H9 (cell line): ENCODE measurements at regions not wholly inside any gene's neighbourhood (a gene's known extent, or its start where the extent isn't known, plus 50 kb on each side); places are given as distances from the start of the nearest gene placed in this dataset.

Experiments
- DNase-seq: peaks from one replicate; pipeline ENCODE4 v3.0.0-alpha.2; 2017
- H2AFZ ChIP-seq: one replicate; pipeline ENCODE4 v1.6.1; 2013; ENCODE audit warnings: mild to moderate bottlenecking, low read length, control low read depth, moderate library complexity
- H2AK5ac ChIP-seq: 2 replicates; pipeline ENCODE4 v1.6.1; 2013; ENCODE audit warnings: low read length, control low read depth, mixed read lengths; ENCODE audit not compliant: insufficient read length
- H2BK120ac ChIP-seq: one replicate; pipeline ENCODE4 v1.6.1; 2013; ENCODE audit warnings: low read depth, mild to moderate bottlenecking, low read length, control low read depth, inconsistent platforms; ENCODE audit not compliant: poor library complexity, severe bottlenecking
- H2BK12ac ChIP-seq: 2 replicates; pipeline ENCODE4 v1.6.1; 2013; ENCODE audit warnings: low read length, control low read depth, mixed read lengths, low read depth; ENCODE audit not compliant: insufficient read length
- H2BK15ac ChIP-seq: 2 replicates; pipeline ENCODE4 v1.6.1; 2013; ENCODE audit warnings: low read depth, low read length, control low read depth
- H2BK20ac ChIP-seq: one replicate; pipeline ENCODE4 v1.6.1; 2013; ENCODE audit warnings: low read depth, mild to moderate bottlenecking, low read length, control low read depth, inconsistent platforms; ENCODE audit not compliant: poor library complexity, severe bottlenecking
- H2BK5ac ChIP-seq: 2 replicates; pipeline ENCODE4 v1.6.1; 2013; ENCODE audit warnings: low read length, control low read depth, mixed read lengths; ENCODE audit not compliant: insufficient read length
- H3K14ac ChIP-seq: 2 replicates; pipeline ENCODE4 v1.6.1; 2013; ENCODE audit warnings: low read length, control low read depth; ENCODE audit not compliant: insufficient read depth
- H3K18ac ChIP-seq: 2 replicates; pipeline ENCODE4 v1.6.1; 2013; ENCODE audit warnings: low read depth, mild to moderate bottlenecking, mixed read lengths, low read length, control low read depth; ENCODE audit not compliant: insufficient read length
- H3K23ac ChIP-seq: 2 replicates; pipeline ENCODE4 v1.6.1; 2013; ENCODE audit warnings: low read length, control low read depth, mixed read lengths, low read depth; ENCODE audit not compliant: insufficient read length
- H3K23me2 ChIP-seq: 2 replicates; pipeline ENCODE4 v1.6.1; 2013; ENCODE audit warnings: low read depth, mild to moderate bottlenecking, mixed read lengths, low read length, control low read depth; ENCODE audit not compliant: insufficient read length, poor library complexity, severe bottlenecking
- H3K27ac ChIP-seq: 2 replicates; pipeline ENCODE4 v1.5.1; 2013; ENCODE audit warnings: low read length, control low read depth, mixed read lengths, low read depth; ENCODE audit not compliant: insufficient read length
- H3K27me3 ChIP-seq: 2 replicates; pipeline ENCODE4 v1.6.1; 2013; ENCODE audit warnings: low read length, control low read depth, inconsistent platforms; ENCODE audit not compliant: insufficient read depth
- H3K4ac ChIP-seq: 2 replicates; pipeline ENCODE4 v1.6.1; 2013; ENCODE audit warnings: low read depth, mild to moderate bottlenecking, control low read depth, inconsistent platforms, low read length, moderate library complexity
- H3K4me1 ChIP-seq: 2 replicates; pipeline ENCODE4 v1.6.1; 2013; ENCODE audit warnings: low read length, control low read depth, inconsistent platforms; ENCODE audit not compliant: insufficient read depth
- H3K4me2 ChIP-seq: 2 replicates; pipeline ENCODE4 v1.6.1; 2013; ENCODE audit warnings: low read length, control low read depth, mixed read lengths; ENCODE audit not compliant: insufficient read length, insufficient read depth
- H3K56ac ChIP-seq: 2 replicates; pipeline ENCODE4 v1.6.1; 2013; ENCODE audit warnings: low read depth, mild to moderate bottlenecking, mixed read lengths, low read length, control low read depth; ENCODE audit not compliant: insufficient read length
- H3K79me1 ChIP-seq: 2 replicates; pipeline ENCODE4 v1.6.1; 2013; ENCODE audit warnings: low read depth, mild to moderate bottlenecking, moderate library complexity, low read length, control low read depth, inconsistent platforms; ENCODE audit not compliant: insufficient read depth, poor library complexity, severe bottlenecking
- H3K79me2 ChIP-seq: 2 replicates; pipeline ENCODE4 v1.6.1; 2013; ENCODE audit warnings: low read length, control low read depth, inconsistent platforms; ENCODE audit not compliant: insufficient read depth
- H3K9ac ChIP-seq: 2 replicates; pipeline ENCODE4 v1.6.1; 2013; ENCODE audit warnings: low read length, control low read depth, mixed read lengths; ENCODE audit not compliant: insufficient read length; ENCODE audit errors: extremely low read depth
- H3K9me3 ChIP-seq: one replicate; pipeline ENCODE4 v1.6.1; 2013; ENCODE audit warnings: low read depth, low read length, inconsistent platforms; ENCODE audit not compliant: control insufficient read depth
- H3T11ph ChIP-seq: one replicate; pipeline ENCODE4 v1.6.1; 2013; ENCODE audit warnings: mild to moderate bottlenecking, low read length, control low read depth, inconsistent platforms
- H4K20me1 ChIP-seq: one replicate; pipeline ENCODE4 v1.6.1; 2013; ENCODE audit not compliant: control insufficient read depth, insufficient read length, insufficient read depth
- H4K5ac ChIP-seq: 2 replicates; pipeline ENCODE4 v1.6.1; 2013; ENCODE audit warnings: low read depth, mild to moderate bottlenecking, mixed read lengths, low read length, control low read depth; ENCODE audit not compliant: insufficient read length
- H4K8ac ChIP-seq: replicated peaks from 2 replicates; pipeline ENCODE4 v1.6.1; 2013; ENCODE audit warnings: low read length, control low read depth, mixed read lengths, low read depth; ENCODE audit not compliant: insufficient read length
- H4K91ac ChIP-seq: 2 replicates; pipeline ENCODE4 v1.6.1; 2013; ENCODE audit warnings: low read depth, mild to moderate bottlenecking, moderate library complexity, mixed read lengths, low read length, control low read depth; ENCODE audit not compliant: insufficient read length
- H3K27ac Mint-ChIP-seq, 3 experiments: 2 replicates in 2 of 3; 3 replicates in 1 of 3; pipeline ENCODE4 v1.8.0; 2020 to 2021; ENCODE audit warnings: mixed read lengths in 3 of 3, mild to moderate bottlenecking in 1 of 3, moderate library complexity in 1 of 3
- H3K27me3 Mint-ChIP-seq: 2 replicates; pipeline ENCODE4 v1.8.0; 2021; ENCODE audit warnings: low read depth, mild to moderate bottlenecking, moderate library complexity, mixed read lengths
- H3K36me3 Mint-ChIP-seq, 3 experiments: 2 replicates in 2 of 3; 3 replicates in 1 of 3; pipeline ENCODE4 v1.8.0; 2020 to 2021; ENCODE audit warnings: low read depth in 3 of 3, mixed read lengths in 3 of 3; ENCODE audit not compliant: insufficient read depth in 1 of 3
- H3K4me1 Mint-ChIP-seq, 2 experiments: 2 replicates each; pipeline ENCODE4 v1.8.0; 2020; ENCODE audit warnings: mixed read lengths in 2 of 2
- H3K4me3 Mint-ChIP-seq, 2 experiments: 2 replicates in 1 of 2; 3 replicates in 1 of 2; pipeline ENCODE4 v1.8.0; 2020 to 2021; ENCODE audit warnings: mild to moderate bottlenecking in 2 of 2, mixed read lengths in 2 of 2, moderate library complexity in 1 of 2
- H3K9me3 Mint-ChIP-seq, 2 experiments: 2 replicates in 1 of 2; 3 replicates in 1 of 2; pipeline ENCODE4 v1.8.0; 2020; ENCODE audit warnings: mild to moderate bottlenecking in 2 of 2, mixed read lengths in 2 of 2, moderate library complexity in 1 of 2
- WGBS: extraction: QIAGEN DNeasy Blood & Tissue Kit; methylation state at CpG from one replicate; pipeline ENCODE4 v1.1.7; 2013; ENCODE audit warnings: missing lambda C conversion rate, low lambda C conversion rate, mixed read lengths; ENCODE audit not compliant: insufficient read length; ENCODE audit errors: extremely low coverage; 5-methylcytosine and 5-hydroxymethylcytosine counted together
- TF ChIP-seq, protein P1 (sequence below): fragments of 200-600 bp; sonication (generic); conservative IDR thresholded peaks from 3 replicates; pipeline ENCODE4 v1.8.0; 2021; ENCODE audit warnings: antibody characterized with exemption, mild to moderate bottlenecking

- no peak overlapping the region for H3K9ac ChIP-seq
- no peak overlapping the region for H3K27ac ChIP-seq
- no peaks in the 10 kb centered on the region for H3K23me2 ChIP-seq
- Mint-ChIP-seq H3K4me1 (peaks cover 6 to 9% of the 10 kb centered on the region in 2 experiments), H3K27me3 (no peaks in the 10 kb centered on the region), H3K9me3 (peaks cover 0 to 2% of the 10 kb centered on the region in 2 experiments; a peak in 2 of 5 replicates), H3K36me3 (no peaks in the 10 kb centered on the region; a peak in 1 of 7 replicates), H3K4me3 (no peak overlapping the region), H3K27ac (no peak overlapping the region)
- H4K20me1 ChIP-seq, result no peaks in the 10 kb centered on the region
- H3K4ac ChIP-seq, result no peak overlapping the region
- no CpG with 5 or more reads among the region's 2 CpGs for WGBS
- DNase-seq, result no peak
- TF ChIP-seq, protein P1, sequence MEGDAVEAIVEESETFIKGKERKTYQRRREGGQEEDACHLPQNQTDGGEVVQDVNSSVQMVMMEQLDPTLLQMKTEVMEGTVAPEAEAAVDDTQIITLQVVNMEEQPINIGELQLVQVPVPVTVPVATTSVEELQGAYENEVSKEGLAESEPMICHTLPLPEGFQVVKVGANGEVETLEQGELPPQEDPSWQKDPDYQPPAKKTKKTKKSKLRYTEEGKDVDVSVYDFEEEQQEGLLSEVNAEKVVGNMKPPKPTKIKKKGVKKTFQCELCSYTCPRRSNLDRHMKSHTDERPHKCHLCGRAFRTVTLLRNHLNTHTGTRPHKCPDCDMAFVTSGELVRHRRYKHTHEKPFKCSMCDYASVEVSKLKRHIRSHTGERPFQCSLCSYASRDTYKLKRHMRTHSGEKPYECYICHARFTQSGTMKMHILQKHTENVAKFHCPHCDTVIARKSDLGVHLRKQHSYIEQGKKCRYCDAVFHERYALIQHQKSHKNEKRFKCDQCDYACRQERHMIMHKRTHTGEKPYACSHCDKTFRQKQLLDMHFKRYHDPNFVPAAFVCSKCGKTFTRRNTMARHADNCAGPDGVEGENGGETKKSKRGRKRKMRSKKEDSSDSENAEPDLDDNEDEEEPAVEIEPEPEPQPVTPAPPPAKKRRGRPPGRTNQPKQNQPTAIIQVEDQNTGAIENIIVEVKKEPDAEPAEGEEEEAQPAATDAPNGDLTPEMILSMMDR, result no peak
- no peak overlapping the region for H2BK20ac ChIP-seq
- no peak overlapping the region for H2AFZ ChIP-seq
- no peak overlapping the region for H3K56ac ChIP-seq
- no peak overlapping the region for H3K4me2 ChIP-seq
- no peak overlapping the region for H3K14ac ChIP-seq
- H2AK5ac ChIP-seq, result no peak overlapping the region
- no peak overlapping the region for H3T11ph ChIP-seq
- H4K91ac ChIP-seq, result no peak overlapping the region
- H3K79me2 ChIP-seq, result no peaks in the 10 kb centered on the region
- no peak overlapping the region for H2BK12ac ChIP-seq
- H3K23ac ChIP-seq, result no peak overlapping the region
- no peak overlapping the region for H3K18ac ChIP-seq
- H3K9me3 ChIP-seq, result no peaks in the 10 kb centered on the region
- H3K79me1 ChIP-seq, result no peaks in the 10 kb centered on the region
- H2BK5ac ChIP-seq, result no peak overlapping the region
- no peak overlapping the region for H4K8ac ChIP-seq
- H3K27me3 ChIP-seq, result no peaks in the 10 kb centered on the region
- peaks cover 2% of the 10 kb centered on the region; the same call in 1 of the 2 replicates for H3K4me1 ChIP-seq
- no peak overlapping the region for H2BK120ac ChIP-seq
- H2BK15ac ChIP-seq, result no peak overlapping the region
- no peak overlapping the region for H4K5ac ChIP-seq
Observed at GRCh38 chr15:47998619-47999019, 122.2 kb upstream of the SLC24A5 start.
